GM12872 (cell line): ENCODE measurements at regions not wholly inside any gene's neighbourhood (a gene's known extent, or its start where the extent isn't known, plus 50 kb on each side); places are given as distances from the start of the nearest gene placed in this dataset.

Experiments used
- TF ChIP-seq, protein P1 (sequence below): IDR thresholded peaks from 3 replicates; pipeline ENCODE4 v1.5.1; 2011; ENCODE audit warnings: low read depth, mild to moderate bottlenecking, low read length, moderate library complexity; ENCODE audit not compliant: insufficient read depth

DNA sequence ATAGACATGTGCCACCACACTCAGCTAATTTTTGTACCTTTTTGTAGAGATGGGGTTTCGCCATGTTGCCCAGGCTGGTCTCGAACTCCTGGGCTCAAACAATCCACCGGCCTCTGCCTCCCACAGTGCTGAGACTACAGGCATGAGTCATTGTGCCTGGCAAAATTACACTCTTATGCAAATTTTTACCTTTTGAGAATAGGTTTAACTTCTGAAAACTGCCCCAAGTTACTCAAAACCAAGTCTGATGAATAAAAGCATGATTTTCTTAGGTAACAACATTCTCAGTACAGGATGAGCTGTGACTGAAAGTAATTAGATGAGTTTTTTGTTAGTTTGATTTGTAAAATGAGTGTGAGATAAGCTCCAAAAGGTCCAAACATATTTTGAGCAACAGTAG lies 166.0 kb downstream of the RPS29 start:
- TF ChIP-seq, protein P1, sequence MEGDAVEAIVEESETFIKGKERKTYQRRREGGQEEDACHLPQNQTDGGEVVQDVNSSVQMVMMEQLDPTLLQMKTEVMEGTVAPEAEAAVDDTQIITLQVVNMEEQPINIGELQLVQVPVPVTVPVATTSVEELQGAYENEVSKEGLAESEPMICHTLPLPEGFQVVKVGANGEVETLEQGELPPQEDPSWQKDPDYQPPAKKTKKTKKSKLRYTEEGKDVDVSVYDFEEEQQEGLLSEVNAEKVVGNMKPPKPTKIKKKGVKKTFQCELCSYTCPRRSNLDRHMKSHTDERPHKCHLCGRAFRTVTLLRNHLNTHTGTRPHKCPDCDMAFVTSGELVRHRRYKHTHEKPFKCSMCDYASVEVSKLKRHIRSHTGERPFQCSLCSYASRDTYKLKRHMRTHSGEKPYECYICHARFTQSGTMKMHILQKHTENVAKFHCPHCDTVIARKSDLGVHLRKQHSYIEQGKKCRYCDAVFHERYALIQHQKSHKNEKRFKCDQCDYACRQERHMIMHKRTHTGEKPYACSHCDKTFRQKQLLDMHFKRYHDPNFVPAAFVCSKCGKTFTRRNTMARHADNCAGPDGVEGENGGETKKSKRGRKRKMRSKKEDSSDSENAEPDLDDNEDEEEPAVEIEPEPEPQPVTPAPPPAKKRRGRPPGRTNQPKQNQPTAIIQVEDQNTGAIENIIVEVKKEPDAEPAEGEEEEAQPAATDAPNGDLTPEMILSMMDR, result no peak

DNA sequence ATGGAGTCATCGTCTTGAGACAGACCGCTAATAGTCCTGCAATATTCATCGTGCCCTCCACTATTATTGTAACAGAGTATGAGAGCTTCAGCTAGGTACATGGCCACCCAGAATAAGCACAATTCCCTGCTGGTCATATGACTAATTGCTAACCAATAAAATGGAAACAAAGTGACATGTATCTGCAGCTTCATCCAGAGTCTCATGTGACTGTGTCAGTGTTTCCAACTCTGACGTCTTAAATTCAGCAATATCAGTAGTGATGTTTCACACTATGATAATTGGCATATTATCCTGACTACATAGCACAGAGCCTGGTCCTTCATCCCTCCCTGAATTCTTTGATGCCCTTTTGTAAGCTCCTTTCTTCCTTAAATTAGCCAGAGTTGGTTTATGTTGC lies 167.4 kb downstream of the RPS29 start:
- TF ChIP-seq, protein P1, result no peak

DNA sequence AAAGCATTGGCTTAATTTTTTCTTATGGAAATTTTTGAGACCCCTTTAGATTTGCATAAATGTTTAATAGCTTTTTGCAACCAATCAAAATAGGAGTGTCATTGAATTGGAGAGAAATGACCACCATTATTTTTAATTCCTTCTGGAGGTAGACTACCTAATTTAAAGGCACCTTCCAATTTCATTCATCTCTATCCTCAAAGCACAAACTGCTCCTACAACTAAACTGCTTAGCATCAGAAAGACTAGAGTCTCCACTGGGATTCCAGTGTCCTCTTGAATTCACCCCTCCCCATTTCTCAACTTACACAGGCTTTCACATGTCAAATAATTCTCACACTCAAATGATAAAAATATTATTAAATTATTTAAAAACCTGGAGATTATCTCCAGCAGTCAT lies 168.4 kb downstream of the RPS29 start:
- TF ChIP-seq, protein P1, result no peak

DNA sequence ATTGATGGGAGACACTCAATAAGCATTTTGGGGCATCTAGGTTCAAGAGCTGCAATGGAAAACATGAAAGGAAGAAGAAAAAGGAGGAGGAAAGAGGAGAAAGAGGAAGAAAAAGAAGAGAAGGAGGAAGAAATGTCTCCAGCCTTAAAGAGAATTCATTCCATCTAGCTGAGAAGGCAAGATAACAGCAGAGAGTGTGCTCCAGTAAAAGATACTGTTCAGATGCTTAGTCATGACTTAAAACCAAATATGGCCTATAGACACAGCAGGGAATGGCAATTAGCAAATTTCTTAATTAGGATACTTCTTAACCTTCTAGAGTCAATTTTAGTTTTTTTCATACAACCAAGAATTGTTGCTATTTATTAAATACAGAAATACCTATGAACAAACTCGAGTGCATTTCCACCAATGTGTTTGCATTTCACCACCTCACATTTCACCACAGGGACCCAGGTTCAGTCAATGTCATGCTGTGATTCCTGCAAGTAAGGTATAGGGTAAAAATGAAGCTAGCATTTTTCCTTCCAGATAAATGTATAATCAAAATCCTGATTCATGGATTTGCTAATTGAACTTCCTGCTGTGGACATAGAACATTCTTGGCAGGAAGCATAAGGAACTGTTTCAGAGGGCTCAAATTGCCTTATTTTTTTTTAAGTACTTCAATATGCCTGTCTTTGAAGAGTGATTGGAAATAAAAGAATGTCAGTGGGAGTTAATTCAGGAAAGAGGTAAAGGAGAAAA lies 177.8 kb downstream of the RPS29 start:
- TF ChIP-seq, protein P1, result no peak

DNA sequence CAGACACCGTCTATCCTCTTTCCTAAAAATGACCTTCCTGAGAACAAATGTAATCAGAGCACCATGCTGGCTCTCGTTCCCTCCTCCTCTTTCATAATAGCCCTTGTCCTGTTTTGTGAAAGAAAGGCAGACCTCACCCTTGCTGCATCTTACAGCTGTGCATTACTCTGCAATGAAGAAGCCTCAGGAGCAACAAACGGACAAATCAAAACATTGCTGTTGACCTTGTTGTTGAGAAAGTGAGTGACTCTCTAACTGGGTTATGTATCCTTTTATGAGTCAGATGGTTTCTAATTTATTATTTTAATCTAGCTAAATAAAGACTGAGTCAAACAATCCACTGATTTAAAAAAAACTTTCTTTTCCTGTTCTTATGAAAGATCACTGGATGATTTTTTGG lies 180.9 kb downstream of the RPS29 start:
- TF ChIP-seq, protein P1, result no peak

DNA sequence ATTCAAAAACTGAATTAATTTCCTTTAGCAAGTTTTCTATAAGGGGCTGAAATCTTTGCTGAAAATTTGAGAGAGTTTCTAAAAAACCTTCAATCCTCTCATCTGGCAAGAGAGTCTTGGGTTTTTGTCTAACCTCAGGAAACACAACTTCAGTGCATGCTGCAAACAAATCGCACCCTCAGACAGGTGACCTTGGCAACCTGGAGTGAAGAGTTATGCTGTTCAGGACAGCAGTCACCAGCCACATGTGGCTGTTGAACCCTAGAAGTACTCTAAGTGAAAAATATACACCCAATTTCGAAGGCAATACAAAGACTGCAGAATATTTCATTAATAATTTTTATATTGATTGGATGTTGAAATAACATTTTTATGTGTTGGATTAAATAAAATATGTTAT lies 184.8 kb downstream of the RPS29 start:
- TF ChIP-seq, protein P1, result no peak

DNA sequence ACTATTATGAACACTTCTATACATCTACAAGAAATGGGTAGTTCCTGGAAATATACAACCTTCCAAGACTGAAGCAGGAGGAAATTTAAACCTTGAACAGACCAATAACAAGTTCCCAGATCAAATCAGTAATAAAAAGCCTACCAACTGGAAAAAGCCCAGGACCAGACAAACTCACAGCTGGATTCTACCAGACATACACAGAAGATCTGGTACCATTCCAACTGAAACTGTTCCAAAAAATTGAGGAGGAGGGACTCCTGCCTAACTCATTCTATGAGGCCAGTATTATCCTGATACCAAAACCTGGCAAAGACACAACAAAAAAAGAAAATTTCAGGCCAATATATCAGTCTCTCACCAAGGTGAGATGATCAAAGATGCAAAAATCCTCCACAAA lies 189.4 kb downstream of the RPS29 start:
- TF ChIP-seq, protein P1, result no peak
